Brain microvascular endothelial cell (primary cell): ENCODE measurements at regions not wholly inside any gene's neighbourhood (a gene's known extent, or its start where the extent isn't known, plus 50 kb on each side); places are given as distances from the start of the nearest gene placed in this dataset.

Experiments used
- DNase-seq: peaks from one replicate; pipeline ENCODE4 v3.0.0-alpha.2; 2020
- H3K27ac ChIP-seq: fragments of 250-450 bp; sonication (Bioruptor Pico); 2 replicates; pipeline ENCODE4 v1.5.1; 2020; ENCODE audit warnings: mild to moderate bottlenecking, moderate library complexity
- H3K27me3 ChIP-seq: fragments of 250-450 bp; sonication (Bioruptor Pico); replicated peaks from 2 replicates; pipeline ENCODE4 v1.5.1; 2020; ENCODE audit warnings: mild to moderate bottlenecking
- H3K36me3 ChIP-seq: fragments of 250-450 bp; sonication (Bioruptor Pico); replicated peaks from 2 replicates; pipeline ENCODE4 v1.5.1; 2020; ENCODE audit warnings: mild to moderate bottlenecking
- H3K4me3 ChIP-seq: 2 replicates; pipeline ENCODE4 v1.5.1; 2011; ENCODE audit warnings: low read depth, mild to moderate bottlenecking, control low read depth, low read length, moderate library complexity
- CTCF ChIP-seq: IDR thresholded peaks from 2 replicates; pipeline ENCODE4 v1.5.1; 2011; ENCODE audit warnings: low read depth, mild to moderate bottlenecking, moderate library complexity, low read length, control low read depth, inconsistent platforms; ENCODE audit errors: missing control alignments
- in situ Hi-C: cut with HindIII; loops from 2 replicates; pipeline ENCODE4 v1.10.0; 2017; ENCODE audit warnings: low sequenced_read_pairs, low pct_ligation_motif_present

- in situ Hi-C loops = no loop called here
- no peak for TF ChIP-seq CTCF
- Histone ChIP-seq H3K27ac (no peak overlapping the region), H3K36me3 (no peaks in the 10 kb centered on the region), H3K4me3 (no peak overlapping the region), H3K27me3 (peaks cover 39% of the 10 kb centered on the region)
- no peak for DNase-seq
Observed at GRCh38 chr2:121030523-121030922, 254.5 kb downstream of the TFCP2L1 start.

GRCh38 chr2:121031568-121032340 lies 253.2 kb downstream of the TFCP2L1 start:
- Histone ChIP-seq H3K27me3 (peaks cover 39% of the 10 kb centered on the region), H3K27ac (no peak overlapping the region), H3K36me3 (no peaks in the 10 kb centered on the region), H3K4me3 (no peak overlapping the region)
- in situ Hi-C loops = no loop called here
- no peak for DNase-seq
- TF ChIP-seq CTCF = no peak

GRCh38 chr2:121033461-121033996 lies 251.5 kb downstream of the TFCP2L1 start:
- Histone ChIP-seq H3K27me3 (peaks cover 34% of the 10 kb centered on the region), H3K27ac (no peak overlapping the region), H3K4me3 (no peak overlapping the region), H3K36me3 (no peaks in the 10 kb centered on the region)
- TF ChIP-seq CTCF = no peak
- no peak for DNase-seq
- in situ Hi-C loops = no loop called here

- H3K36me3 ChIP-seq = no peaks in the 10 kb centered on the region
- no peak for DNase-seq
- in situ Hi-C loops = no loop called here
- H3K4me3 ChIP-seq = no peak overlapping the region
- no peak for TF ChIP-seq CTCF
- peaks cover 35% of the 10 kb centered on the region for H3K27me3 ChIP-seq
- no peak overlapping the region for H3K27ac ChIP-seq
Observed at GRCh38 chr2:121034551-121034950, 250.5 kb downstream of the TFCP2L1 start.

- H3K27ac ChIP-seq = no peak overlapping the region
- no peak for DNase-seq
- no peak overlapping the region for H3K4me3 ChIP-seq
- in situ Hi-C loops = no loop called here
- no peak for TF ChIP-seq CTCF
- H3K27me3 ChIP-seq = peaks cover 27% of the 10 kb centered on the region
- H3K36me3 ChIP-seq = no peaks in the 10 kb centered on the region
Observed at GRCh38 chr2:121036226-121036692, 248.7 kb downstream of the TFCP2L1 start.

GRCh38 chr2:121037480-121037879 lies 247.5 kb downstream of the TFCP2L1 start:
- no peak for DNase-seq
- TF ChIP-seq CTCF = no peak
- Histone ChIP-seq H3K27me3 (peaks cover 21% of the 10 kb centered on the region), H3K27ac (no peak overlapping the region), H3K4me3 (no peak overlapping the region), H3K36me3 (no peaks in the 10 kb centered on the region)
- in situ Hi-C loops = no loop called here
